Kidney (tissue), 13 donors: ENCODE measurements at regions not wholly inside any gene's neighbourhood (a gene's known extent, or its start where the extent isn't known, plus 50 kb on each side); places are given as distances from the start of the nearest gene placed in this dataset.

ENCODE experiments used
- DNase-seq, 5 donors: peaks; one replicate each; pipeline ENCODE4 v3.0.0-alpha.2; 2013 to 2020
- FAIRE-seq: peaks from 2 replicates; lab custom pipeline; 2012; peaks lifted over from hg19 to GRCh38; lab: Jason Lieb, UNC
- H3K27ac ChIP-seq, 2 donors: one replicate each; pipeline ENCODE4 v1.7.0; 2013; ENCODE audit warnings: low read depth in 2 of 2, low read length in 2 of 2, inconsistent platforms in 1 of 2
- H3K27me3 ChIP-seq: one replicate; pipeline ENCODE4 v1.7.1; 2013; ENCODE audit warnings: low read length, inconsistent platforms; ENCODE audit not compliant: control insufficient read depth, insufficient read depth
- H3K36me3 ChIP-seq, 3 donors: one replicate each; pipeline versions ENCODE4 v1.7.0 to v1.7.1; 2013; ENCODE audit warnings: low read length in 3 of 3, control low read depth in 1 of 3, inconsistent platforms in 1 of 3; ENCODE audit not compliant: insufficient read depth in 3 of 3, control insufficient read depth in 2 of 3
- H3K4me1 ChIP-seq, 3 donors: one replicate each; pipeline versions ENCODE4 v1.7.0 to v1.7.1; 2013; ENCODE audit warnings: low read length in 3 of 3, inconsistent platforms in 1 of 3, low read depth in 1 of 3; ENCODE audit not compliant: control insufficient read depth in 2 of 3, insufficient read depth in 2 of 3
- H3K4me3 ChIP-seq, 3 donors: one replicate each; pipeline versions ENCODE4 v1.7.0 to v1.8.1; 2013; ENCODE audit warnings: low read length in 3 of 3, control low read depth in 1 of 3, inconsistent platforms in 1 of 3
- H3K9ac ChIP-seq, 3 donors: one replicate each; pipeline versions ENCODE4 v1.7.0 to v1.7.1; 2013; ENCODE audit warnings: low read length in 3 of 3, control low read depth in 1 of 3, inconsistent platforms in 1 of 3
- H3K9me3 ChIP-seq, 3 donors: one replicate each; pipeline versions ENCODE4 v1.7.0 to v1.7.1; 2013; ENCODE audit warnings: low read length in 3 of 3, control low read depth in 1 of 3, inconsistent platforms in 1 of 3; ENCODE audit not compliant: control insufficient read depth in 2 of 3, insufficient read depth in 1 of 3
- CTCF ChIP-seq: IDR thresholded peaks from 3 replicates; pipeline ENCODE4 v1.5.1; 2012; ENCODE audit warnings: mild to moderate bottlenecking, moderate library complexity, borderline replicate concordance; ENCODE audit not compliant: insufficient read depth; ENCODE audit errors: extremely low read depth
- intact Hi-C: fragments of 100-400 bp; cut with DNase I; formaldehyde crosslinking; loops from one replicate; pipeline ENCODE4 v1.11.1; 2022
- donor health status: control.
- donor health status: control.
- donor health status: control.
- donor health status: control.
- donor health status: control.
- donor health status: DM: yes; HTN: yes; CAD: no.
- donor health status: Normal renal cell carcinoma (clear cell type).

DNA sequence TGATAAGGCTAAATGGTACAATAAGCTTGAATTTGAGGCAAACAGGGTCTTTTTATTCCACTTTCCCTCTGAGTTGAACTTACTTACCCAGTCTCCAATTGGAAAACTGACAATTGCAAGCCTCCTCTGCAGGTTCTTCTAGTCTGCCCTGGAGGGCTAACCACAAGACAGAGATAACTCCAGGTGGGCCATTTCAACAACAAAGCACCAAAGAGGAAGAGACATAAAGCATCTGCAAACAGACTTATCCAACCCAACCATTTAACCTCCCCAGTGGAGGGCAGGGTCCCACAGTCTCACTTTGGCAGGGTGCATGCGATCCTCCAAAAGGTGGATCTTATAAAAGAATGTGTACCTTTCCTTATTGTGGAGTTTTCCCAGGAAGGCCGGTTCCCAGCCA lies 525.8 kb downstream of the DIPK2A start:
- Histone ChIP-seq H3K9ac (no peak overlapping the region), H3K27me3 (no peaks in the 10 kb centered on the region), H3K4me1 (no peaks in the 10 kb centered on the region), H3K4me3 (no peak overlapping the region), H3K27ac (no peak overlapping the region), H3K36me3 (no peaks in the 10 kb centered on the region), H3K9me3 (no peaks in the 10 kb centered on the region)
- FAIRE-seq: no peak
- intact Hi-C loops: no loop called here
- no peak for DNase-seq
- TF ChIP-seq CTCF: no peak

- no peaks in the 10 kb centered on the region for H3K36me3 ChIP-seq
- no peak for DNase-seq
- H3K27me3 ChIP-seq: no peaks in the 10 kb centered on the region
- no peak overlapping the region for H3K27ac ChIP-seq
- FAIRE-seq: no peak
- H3K9me3 ChIP-seq: no peaks in the 10 kb centered on the region
- intact Hi-C loops: no loop called here
- H3K4me1 ChIP-seq: no peaks in the 10 kb centered on the region
- no peak overlapping the region for H3K4me3 ChIP-seq
- no peak overlapping the region for H3K9ac ChIP-seq
- no peak for TF ChIP-seq CTCF
Measured at GRCh38 chr3:144499001-144499930, 527.6 kb downstream of the DIPK2A start.

DNA sequence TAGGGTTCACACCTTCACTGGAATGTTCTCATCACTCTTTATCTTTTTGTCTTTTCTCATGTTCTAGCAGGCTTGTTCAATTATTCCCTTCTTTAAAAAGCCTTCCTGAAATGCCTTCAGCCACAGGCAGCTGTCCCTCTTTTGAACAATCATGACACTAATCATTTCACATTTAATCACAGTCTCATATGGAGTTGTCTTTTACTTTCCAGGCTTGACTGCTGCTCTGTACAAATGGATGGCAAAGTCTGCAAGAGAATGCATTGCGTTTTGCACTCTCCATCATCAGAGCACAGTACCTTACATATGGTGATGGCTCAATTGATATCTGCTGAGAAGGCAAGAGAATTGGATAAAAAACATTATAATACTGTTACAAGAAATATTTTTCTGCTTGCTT lies 529.8 kb downstream of the DIPK2A start:
- intact Hi-C loops: no loop called here
- FAIRE-seq: no peak
- no peaks in the 10 kb centered on the region for H3K4me1 ChIP-seq
- no peak overlapping the region for H3K4me3 ChIP-seq
- no peak overlapping the region for H3K27ac ChIP-seq
- no peak overlapping the region for H3K9ac ChIP-seq
- DNase-seq: no peak
- no peaks in the 10 kb centered on the region for H3K9me3 ChIP-seq
- H3K36me3 ChIP-seq: no peaks in the 10 kb centered on the region
- no peaks in the 10 kb centered on the region for H3K27me3 ChIP-seq
- no peak for TF ChIP-seq CTCF
